GM21423 (cell line): ENCODE measurements at regions not wholly inside any gene's neighbourhood (a gene's known extent, or its start where the extent isn't known, plus 50 kb on each side); places are given as distances from the start of the nearest gene placed in this dataset.
"Not testable (repeated sequence)": the region's sequence is repeated elsewhere in the genome, so short reads cannot be mapped to it uniquely, and the experiment has no call there.

Experiments
- ATAC-seq: cut with Tn5 transposase; IDR thresholded peaks from one replicate; pipeline ENCODE4 v1.9.1; 2021; ENCODE audit warnings: mild to moderate bottlenecking, moderate library complexity; ENCODE audit not compliant: unreplicated experiment

GRCh38 chr2:111420074-111420473 is 299.4 kb downstream of the BCL2L11 start:
- ATAC-seq: not testable (repeated sequence)

GRCh38 chr2:111420835-111421234 is 300.1 kb downstream of the BCL2L11 start:
- ATAC-seq: not testable (repeated sequence)

- not testable (repeated sequence) for ATAC-seq
Observed at GRCh38 chr2:111421949-111422348, 301.2 kb downstream of the BCL2L11 start.

GRCh38 chr2:111422562-111422961 is 301.8 kb downstream of the BCL2L11 start:
- not testable (repeated sequence) for ATAC-seq

GRCh38 chr2:111423184-111423583 is 302.5 kb downstream of the BCL2L11 start:
- not testable (repeated sequence) for ATAC-seq

GRCh38 chr2:111424176-111424575 is 303.5 kb downstream of the BCL2L11 start:
- ATAC-seq: not testable (repeated sequence)

GRCh38 chr2:111424851-111425309 is 304.2 kb downstream of the BCL2L11 start:
- peak; percentile 45 for ATAC-seq

GRCh38 chr2:111425789-111426201 is 305.1 kb downstream of the BCL2L11 start:
- not testable (repeated sequence) for ATAC-seq

- ATAC-seq: not testable (repeated sequence)
Observed at GRCh38 chr2:111427346-111427745, 306.6 kb downstream of the BCL2L11 start.

- not testable (repeated sequence) for ATAC-seq
Observed at GRCh38 chr2:111428915-111429314, 308.2 kb downstream of the BCL2L11 start.

- peak; percentile 47 for ATAC-seq
Observed at GRCh38 chr2:111429353-111429752, 308.6 kb downstream of the BCL2L11 start.

- ATAC-seq: peak; percentile 45
Observed at GRCh38 chr2:111430817-111431661, 310.3 kb downstream of the BCL2L11 start.

GRCh38 chr2:111432423-111432822 is 311.7 kb downstream of the BCL2L11 start:
- ATAC-seq: not testable (repeated sequence)

- ATAC-seq: not testable (repeated sequence)
Observed at GRCh38 chr2:111432916-111433499, 312.3 kb downstream of the BCL2L11 start.

- ATAC-seq: not testable (repeated sequence)
Observed at GRCh38 chr2:111433892-111434607, 313.3 kb downstream of the BCL2L11 start.

GRCh38 chr2:111434608-111434939 is 313.9 kb downstream of the BCL2L11 start:
- ATAC-seq: not testable (repeated sequence)

- not testable (repeated sequence) for ATAC-seq
Observed at GRCh38 chr2:111435553-111436310, 315.0 kb downstream of the BCL2L11 start.

- ATAC-seq: peak; percentile 57
Observed at GRCh38 chr2:111436411-111436810, 315.7 kb downstream of the BCL2L11 start.

- not testable (repeated sequence) for ATAC-seq
Observed at GRCh38 chr2:111437288-111437990, 316.7 kb downstream of the BCL2L11 start.

GRCh38 chr2:111438161-111438560 is 317.4 kb downstream of the BCL2L11 start:
- ATAC-seq: not testable (repeated sequence)
